SK-N-SH treated with all-trans-retinoic acid at 6 μM for 48 hours (cell line): ENCODE measurements at regions not wholly inside any gene's neighbourhood (a gene's known extent, or its start where the extent isn't known, plus 50 kb on each side); places are given as distances from the start of the nearest gene placed in this dataset.

Source experiments
- ATAC-seq: fragments of 200-7000 bp; cut with Tn5 transposase; 3 replicates; pipeline ENCODE4 v1.9.1; 2020; ENCODE audit warnings: mild to moderate bottlenecking, moderate library complexity
- ARNTL ChIP-seq: fragments of 450-650 bp; formaldehyde crosslinking; IDR thresholded peaks from 2 replicates; pipeline ENCODE4 v1.5.0; 2020; ENCODE audit warnings: low read depth, mild to moderate bottlenecking, moderate library complexity, borderline replicate concordance
- BACH2 ChIP-seq: fragments of 250-450 bp; sonication (Bioruptor Pico); IDR thresholded peaks from 2 replicates; pipeline ENCODE4 v1.9.0; 2021; ENCODE audit warnings: mild to moderate bottlenecking, borderline replicate concordance
- CREB5 ChIP-seq: fragments of 250-450 bp; sonication (Bioruptor Pico); IDR thresholded peaks from 2 replicates; pipeline ENCODE4 v1.5.1; 2020; ENCODE audit warnings: low read depth, mild to moderate bottlenecking, moderate library complexity
- CSRNP3 ChIP-seq: fragments of 250-450 bp; sonication (Bioruptor Pico); IDR thresholded peaks from 2 replicates; pipeline ENCODE4 v1.5.1; 2021; ENCODE audit warnings: mild to moderate bottlenecking, moderate library complexity
- ESRRG ChIP-seq: fragments of 250-450 bp; sonication (Bioruptor Pico); IDR thresholded peaks from 2 replicates; pipeline ENCODE4 v1.6.1; 2021; ENCODE audit warnings: mild to moderate bottlenecking
- GLIS3 ChIP-seq: fragments of 250-450 bp; sonication (Bioruptor Pico); IDR thresholded peaks from 2 replicates; pipeline ENCODE4 v1.5.0; 2020; ENCODE audit warnings: mild to moderate bottlenecking, moderate library complexity
- ISL1 ChIP-seq: fragments of 250-450 bp; sonication (Bioruptor Pico); IDR thresholded peaks from 2 replicates; pipeline ENCODE4 v2.1.2; 2022; ENCODE audit warnings: mild to moderate bottlenecking, moderate library complexity
- OSR1 ChIP-seq: fragments of 250-450 bp; sonication (Bioruptor Pico); IDR thresholded peaks from 2 replicates; pipeline ENCODE4 v1.8.0; 2022; ENCODE audit warnings: moderate library complexity, mild to moderate bottlenecking, inconsistent platforms
- PATZ1 ChIP-seq: fragments of 250-450 bp; sonication (Bioruptor Pico); IDR thresholded peaks from 2 replicates; pipeline ENCODE4 v1.8.0; 2020; ENCODE audit warnings: mild to moderate bottlenecking, moderate library complexity, borderline replicate concordance
- POU6F1 ChIP-seq: fragments of 250-450 bp; sonication (Bioruptor Pico); IDR thresholded peaks from 2 replicates; pipeline ENCODE4 v1.8.0; 2021; ENCODE audit warnings: low read depth, mild to moderate bottlenecking, moderate library complexity, borderline replicate concordance
- RARB ChIP-seq: fragments of 250-450 bp; sonication (Bioruptor Pico); IDR thresholded peaks from 2 replicates; pipeline ENCODE4 v1.8.0; 2021; ENCODE audit warnings: mild to moderate bottlenecking, moderate library complexity
- TSHZ2 ChIP-seq: fragments of 250-450 bp; sonication (Bioruptor Pico); IDR thresholded peaks from 2 replicates; pipeline ENCODE4 v1.5.0; 2020; ENCODE audit warnings: mild to moderate bottlenecking, moderate library complexity
- ZC3H10 ChIP-seq: fragments of 250-450 bp; sonication (Bioruptor Pico); IDR thresholded peaks from 2 replicates; pipeline ENCODE4 v1.5.1; 2021; ENCODE audit warnings: mild to moderate bottlenecking, moderate library complexity
- ZFP3 ChIP-seq: fragments of 250-450 bp; sonication (Bioruptor Pico); IDR thresholded peaks from 2 replicates; pipeline ENCODE4 v1.5.0; 2020; ENCODE audit warnings: mild to moderate bottlenecking, moderate library complexity
- ZFP30 ChIP-seq: fragments of 450-650 bp; formaldehyde crosslinking; IDR thresholded peaks from 2 replicates; pipeline ENCODE4 v1.5.0; 2022; ENCODE audit warnings: mild to moderate bottlenecking, moderate library complexity
- ZNF565 ChIP-seq: fragments of 450-650 bp; formaldehyde crosslinking; conservative IDR thresholded peaks from 2 replicates; pipeline ENCODE4 v1.5.0; 2020; ENCODE audit warnings: low read depth, mild to moderate bottlenecking, moderate library complexity
- ZNF70 ChIP-seq: fragments of 450-650 bp; formaldehyde crosslinking; IDR thresholded peaks from 2 replicates; pipeline ENCODE4 v1.5.0; 2020; ENCODE audit warnings: mild to moderate bottlenecking, moderate library complexity
- ZNF8 ChIP-seq: fragments of 450-650 bp; formaldehyde crosslinking; IDR thresholded peaks from 2 replicates; pipeline ENCODE4 v1.5.0; 2020; ENCODE audit warnings: mild to moderate bottlenecking, moderate library complexity

GRCh38 chr5:5658889-5659465 is 236.5 kb downstream of the ICE1 start:
- ATAC-seq, result no peak
- no peak for TF ChIP-seq CSRNP3 (CRISPR knock-in tag)
- TF ChIP-seq GLIS3 (CRISPR knock-in tag), result no peak
- TF ChIP-seq TSHZ2, result no peak
- no peak for TF ChIP-seq ZFP30 (CRISPR knock-in tag)
- TF ChIP-seq ARNTL (CRISPR knock-in tag), result no peak
- no peak for TF ChIP-seq PATZ1 (CRISPR knock-in tag)
- no peak for TF ChIP-seq ZC3H10 (CRISPR knock-in tag)
- no peak for TF ChIP-seq ESRRG (CRISPR knock-in tag)
- TF ChIP-seq POU6F1 (CRISPR knock-in tag), result no peak

- no peak for TF ChIP-seq BACH2 (CRISPR knock-in tag)
- no peak for TF ChIP-seq POU6F1 (CRISPR knock-in tag)
- no peak for TF ChIP-seq ZC3H10 (CRISPR knock-in tag)
- TF ChIP-seq RARB (CRISPR knock-in tag), result no peak
- no peak for ATAC-seq
These were observed 235.7 kb downstream of the ICE1 start for GRCh38 chr5:5658226-5658625.

- ATAC-seq, result no peak
- TF ChIP-seq ZFP3 (CRISPR knock-in tag) (no peak), CREB5 (CRISPR knock-in tag) (no peak), ZNF70 (no peak), ZNF8 (CRISPR knock-in tag) (no peak), ZC3H10 (CRISPR knock-in tag) (no peak), ZNF565 (no peak), ARNTL (CRISPR knock-in tag) (no peak), GLIS3 (CRISPR knock-in tag) (no peak), ZFP30 (CRISPR knock-in tag) (no peak), POU6F1 (CRISPR knock-in tag) (no peak), OSR1 (CRISPR knock-in tag) (no peak), ISL1 (CRISPR knock-in tag) (no peak), RARB (CRISPR knock-in tag) (no peak)
These were observed 229.7 kb downstream of the ICE1 start for GRCh38 chr5:5652181-5652580.
